Activated B cell treated with CpG ODN at 0.5 μM for 24 hours (primary cell): ENCODE measurements at regions not wholly inside any gene's neighbourhood (a gene's known extent, or its start where the extent isn't known, plus 50 kb on each side); places are given as distances from the start of the nearest gene placed in this dataset.

ENCODE experiments used
- ATAC-seq: fragments of 200-7000 bp; cut with Tn5 transposase; one replicate; pipeline ENCODE4 v1.10.0; 2021; ENCODE audit warnings: low read depth, mild to moderate bottlenecking, moderate library complexity
- CTCF ChIA-PET: fragments of 350-600 bp; sonication (Branson Sonifier 250); formaldehyde crosslinking; loops from one replicate; lab custom pipeline; 2021; ENCODE audit warnings: antibody characterized with exemption; lab: Charles Lee
- POLR2A ChIA-PET: fragments of 350-600 bp; sonication (Branson Sonifier 250); formaldehyde crosslinking; loops from one replicate; lab custom pipeline; 2021; ENCODE audit warnings: antibody characterized with exemption; lab: Charles Lee
- DNase-seq: peaks from one replicate; pipeline ENCODE4 v3.0.0; 2022
- H3K27ac Mint-ChIP-seq: one replicate; pipeline ENCODE4 v1.8.0; 2020; ENCODE audit warnings: mixed read lengths
- H3K27me3 Mint-ChIP-seq: one replicate; pipeline ENCODE4 v1.8.0; 2021; ENCODE audit warnings: mixed read lengths
- H3K36me3 Mint-ChIP-seq: one replicate; pipeline ENCODE4 v1.8.0; 2021; ENCODE audit warnings: low read depth, mixed read lengths
- H3K4me1 Mint-ChIP-seq: one replicate; pipeline ENCODE4 v1.8.0; 2021; ENCODE audit warnings: mixed read lengths
- H3K4me3 Mint-ChIP-seq: one replicate; pipeline ENCODE4 v1.8.0; 2020; ENCODE audit warnings: mild to moderate bottlenecking, mixed read lengths
- H3K9me3 Mint-ChIP-seq: one replicate; pipeline ENCODE4 v1.8.0; 2020; ENCODE audit warnings: mixed read lengths
- CTCF ChIP-seq: fragments of 200-600 bp; IDR thresholded peaks from one replicate; pipeline ENCODE4 v1.8.0; 2022; ENCODE audit warnings: antibody characterized with exemption, mild to moderate bottlenecking
- intact Hi-C: fragments of 100-400 bp; cut with micrococcal nuclease; formaldehyde crosslinking; loops from one replicate; pipeline ENCODE4 v1.15.1; 2024

- intact Hi-C loops: no loop called here
- no peaks in the 10 kb centered on the region for H3K9me3 Mint-ChIP-seq
- peaks cover 8% of the 10 kb centered on the region for H3K27me3 Mint-ChIP-seq
- ATAC-seq: no peak
- H3K27ac Mint-ChIP-seq: no peak overlapping the region
- H3K4me1 Mint-ChIP-seq: peaks cover 9% of the 10 kb centered on the region
- POLR2A ChIA-PET: no interaction called here
- CTCF ChIA-PET: interaction anchor here (0.8 kb wide), 2 partner anchors 17 to 116 kb away, joined by 3 to 4 read pairs; no protein-coding TSS in a partner anchor
- no peak for TF ChIP-seq CTCF
- no peaks in the 10 kb centered on the region for H3K36me3 Mint-ChIP-seq
- DNase-seq: no peak
- H3K4me3 Mint-ChIP-seq: no peak overlapping the region
These were observed 91.9 kb downstream of the ARL4C start for GRCh38 chr2:234404957-234405356.

GRCh38 chr2:234403751-234404150, 93.1 kb downstream of the ARL4C start:
- Mint-ChIP-seq H3K27ac (no peak overlapping the region), H3K9me3 (no peaks in the 10 kb centered on the region), H3K27me3 (peaks cover 12% of the 10 kb centered on the region), H3K4me3 (no peak overlapping the region), H3K4me1 (peaks cover 9% of the 10 kb centered on the region), H3K36me3 (no peaks in the 10 kb centered on the region)
- no peak for TF ChIP-seq CTCF
- ChIA-PET CTCF (no interaction called here), POLR2A (interaction anchor here (0.6 kb wide), 1 partner anchor 1746 kb away, joined by 3 read pairs; no protein-coding TSS in a partner anchor)
- ATAC-seq: no peak
- intact Hi-C loops: no loop called here
- DNase-seq: no peak

- Mint-ChIP-seq H3K36me3 (no peaks in the 10 kb centered on the region), H3K27me3 (peaks cover 12% of the 10 kb centered on the region), H3K4me3 (no peak overlapping the region), H3K27ac (no peak overlapping the region), H3K9me3 (no peaks in the 10 kb centered on the region), H3K4me1 (peaks cover 9% of the 10 kb centered on the region)
- ATAC-seq: no peak
- intact Hi-C loops: no loop called here
- TF ChIP-seq CTCF: no peak
- DNase-seq: no peak
- ChIA-PET CTCF (no interaction called here), POLR2A (interaction anchor here (0.6 kb wide), 1 partner anchor 1746 kb away, joined by 3 read pairs; no protein-coding TSS in a partner anchor)
These were observed 93.8 kb downstream of the ARL4C start for GRCh38 chr2:234403074-234403473.

GRCh38 chr2:234401426-234401825, 95.5 kb downstream of the ARL4C start:
- peaks cover 12% of the 10 kb centered on the region for H3K27me3 Mint-ChIP-seq
- H3K27ac Mint-ChIP-seq: no peak overlapping the region
- no peak overlapping the region for H3K4me3 Mint-ChIP-seq
- no peaks in the 10 kb centered on the region for H3K36me3 Mint-ChIP-seq
- POLR2A ChIA-PET: no interaction called here
- TF ChIP-seq CTCF: no peak
- intact Hi-C loops: no loop called here
- DNase-seq (no peak), ATAC-seq (no peak)
- CTCF ChIA-PET: no interaction called here
- H3K4me1 Mint-ChIP-seq: peaks cover 9% of the 10 kb centered on the region
- H3K9me3 Mint-ChIP-seq: no peaks in the 10 kb centered on the region

- no peaks in the 10 kb centered on the region for H3K36me3 Mint-ChIP-seq
- no peak overlapping the region for H3K27ac Mint-ChIP-seq
- ChIA-PET POLR2A (no interaction called here), CTCF (no interaction called here)
- no peaks in the 10 kb centered on the region for H3K9me3 Mint-ChIP-seq
- intact Hi-C loops: no loop called here
- no peak for DNase-seq
- ATAC-seq: no peak
- peaks cover 2% of the 10 kb centered on the region for H3K4me1 Mint-ChIP-seq
- peaks cover 12% of the 10 kb centered on the region for H3K27me3 Mint-ChIP-seq
- TF ChIP-seq CTCF: no peak
- no peak overlapping the region for H3K4me3 Mint-ChIP-seq
These were observed 97.2 kb downstream of the ARL4C start for GRCh38 chr2:234399451-234400246.
